ENCODE measurements at regions not wholly inside any gene's neighbourhood (a gene's known extent, or its start where the extent isn't known, plus 50 kb on each side); places are given as distances from the start of the nearest gene placed in this dataset.

- in situ Hi-C loops (cut with MboI; ENCODE audit: low pct_unique_long_range_greater_than_20kb, low sequenced_read_pairs, unreplicated experiment) = no loop called here
- no peak for TF ChIP-seq CTCF (IDR thresholded peaks at IDR 0.05; ENCODE audit: extremely low read depth, insufficient read depth, missing control alignments)
- no peak for DNase-seq (ENCODE audit: low spot score)
Observed at GRCh38 chr10:128928231-128928836, 538.7 kb upstream of the MGMT start.

- no peak for TF ChIP-seq CTCF (IDR thresholded peaks at IDR 0.05; ENCODE audit: extremely low read depth, insufficient read depth, missing control alignments)
- in situ Hi-C loops (cut with MboI; ENCODE audit: low pct_unique_long_range_greater_than_20kb, low sequenced_read_pairs, unreplicated experiment) = no loop called here
- no peak for DNase-seq (ENCODE audit: low spot score)
Observed at GRCh38 chr10:128929131-128929530, 537.9 kb upstream of the MGMT start.

- no peak for TF ChIP-seq CTCF (IDR thresholded peaks at IDR 0.05; ENCODE audit: extremely low read depth, insufficient read depth, missing control alignments)
- no peak for DNase-seq (ENCODE audit: low spot score)
- in situ Hi-C loops (cut with MboI; ENCODE audit: low pct_unique_long_range_greater_than_20kb, low sequenced_read_pairs, unreplicated experiment) = no loop called here
Observed at GRCh38 chr10:128929767-128930166, 537.3 kb upstream of the MGMT start.

- TF ChIP-seq CTCF (IDR thresholded peaks at IDR 0.05; ENCODE audit: extremely low read depth, insufficient read depth, missing control alignments) = no peak
- in situ Hi-C loops (cut with MboI; ENCODE audit: low pct_unique_long_range_greater_than_20kb, low sequenced_read_pairs, unreplicated experiment) = no loop called here
- no peak for DNase-seq (ENCODE audit: low spot score)
Observed at GRCh38 chr10:128930515-128930914, 536.5 kb upstream of the MGMT start.

- in situ Hi-C loops (cut with MboI; ENCODE audit: low pct_unique_long_range_greater_than_20kb, low sequenced_read_pairs, unreplicated experiment) = no loop called here
- DNase-seq (ENCODE audit: low spot score) = no peak
- TF ChIP-seq CTCF (IDR thresholded peaks at IDR 0.05; ENCODE audit: extremely low read depth, insufficient read depth, missing control alignments) = no peak
Observed at GRCh38 chr10:128932071-128932820, 534.8 kb upstream of the MGMT start.

- DNase-seq (ENCODE audit: low spot score) = no peak
- TF ChIP-seq CTCF (IDR thresholded peaks at IDR 0.05; ENCODE audit: extremely low read depth, insufficient read depth, missing control alignments) = no peak
- in situ Hi-C loops (cut with MboI; ENCODE audit: low pct_unique_long_range_greater_than_20kb, low sequenced_read_pairs, unreplicated experiment) = no loop called here
Observed at GRCh38 chr10:128934492-128934891, 532.5 kb upstream of the MGMT start.
